Sigmoid colon (tissue), 6 donors: ENCODE measurements at regions not wholly inside any gene's neighbourhood (a gene's known extent, or its start where the extent isn't known, plus 50 kb on each side); places are given as distances from the start of the nearest gene placed in this dataset.
A peak's percentile ranks its signal among the peaks of the same experiment; 100 is the strongest.

ENCODE experiments used
- DNase-seq: peaks from one replicate; pipeline ENCODE4 v3.0.0-alpha.2; 2019
- H3K27ac ChIP-seq, 4 donors: fragments of 200-600 bp; sonication (generic); one replicate each; pipeline ENCODE4 v1.5.1; 2016 to 2019; ENCODE audit warnings: mild to moderate bottlenecking in 1 of 4
- H3K27me3 ChIP-seq, 3 donors: fragments of 200-600 bp; sonication (generic); one replicate each; pipeline ENCODE4 v1.5.1; 2019; ENCODE audit warnings: mild to moderate bottlenecking in 1 of 3
- H3K36me3 ChIP-seq, 4 donors: fragments of 200-600 bp; sonication (generic); one replicate each; pipeline ENCODE4 v1.5.1; 2016 to 2019
- H3K4me1 ChIP-seq, 4 donors: fragments of 200-600 bp; sonication (generic); one replicate each; pipeline ENCODE4 v1.5.1; 2017 to 2019
- H3K4me3 ChIP-seq, 4 donors: fragments of 200-600 bp; sonication (generic); one replicate each; pipeline ENCODE4 v1.5.1; 2017 to 2019; ENCODE audit warnings: mild to moderate bottlenecking in 2 of 4, moderate library complexity in 1 of 4
- H3K9me3 ChIP-seq, 4 donors: fragments of 200-600 bp in 3 of 4; sonication (generic) in 3 of 4; one replicate each; pipeline versions ENCODE4 v1.5.1 to v1.6.1; 2013 to 2019
- EP300 ChIP-seq, 4 donors: sonication (generic); formaldehyde crosslinking; IDR thresholded peaks; one replicate each; pipeline ENCODE4 v1.6.1; 2017; ENCODE audit warnings: antibody characterized with exemption in 4 of 4
- POLR2A ChIP-seq, 2 donors: fragments of 450-650 bp; IDR thresholded peaks; one replicate each; pipeline ENCODE4 v1.6.1; 2016; ENCODE audit warnings: antibody characterized with exemption in 2 of 2, mild to moderate bottlenecking in 2 of 2, moderate library complexity in 2 of 2
- POLR2AphosphoS5 ChIP-seq, 4 donors: sonication (generic); formaldehyde crosslinking; IDR thresholded peaks; one replicate each; pipeline ENCODE4 v1.6.1; 2017; ENCODE audit warnings: antibody characterized with exemption in 4 of 4
- WGBS, 2 donors: extraction: QIAGEN DNeasy Blood & Tissue Kit; methylation state at CpG; one replicate each; pipeline ENCODE4 v1.1.7; 2013; 5-methylcytosine and 5-hydroxymethylcytosine counted together
- intact Hi-C: fragments of 100-400 bp; cut with DNase I; formaldehyde crosslinking; loops from one replicate; pipeline ENCODE4 v1.15.1; 2023
- TF ChIP-seq, protein P1 (sequence below), 4 experiments: fragments of 450-650 bp in 3 of 4; fragments of 200-600 bp in 1 of 4; IDR thresholded peaks; one replicate each; pipeline ENCODE4 v1.5.1; 2016 to 2019; ENCODE audit warnings: antibody characterized with exemption in 4 of 4, mild to moderate bottlenecking in 3 of 4, moderate library complexity in 2 of 4
- donor health status: healthy with polysubstance abuse.
- donor health status: healthy.

DNA sequence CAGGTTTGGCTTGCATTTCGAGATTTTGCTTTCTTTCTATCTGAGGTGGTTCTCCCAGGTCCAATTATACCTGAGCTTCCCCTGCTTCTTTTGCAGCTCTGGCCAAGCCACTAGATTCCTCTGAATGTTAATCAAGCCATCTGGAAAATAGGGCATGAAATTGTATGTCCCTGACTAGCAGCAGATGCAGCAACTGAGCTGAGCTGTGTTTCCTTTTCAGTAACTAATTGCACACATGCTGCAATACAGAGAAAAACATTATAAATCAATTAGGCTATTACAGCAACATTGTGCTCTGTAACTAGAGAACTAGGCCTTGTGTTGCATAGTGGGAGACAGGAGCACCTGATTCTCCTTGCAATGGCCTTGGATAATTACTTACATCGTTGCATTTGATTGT lies 408.3 kb downstream of the ETS1 start:
- Histone ChIP-seq H3K9me3 (no peaks in the 10 kb centered on the region), H3K4me3 (no peak overlapping the region), H3K4me1 (no peaks in the 10 kb centered on the region), H3K36me3 (no peaks in the 10 kb centered on the region), H3K27ac (no peak overlapping the region), H3K27me3 (no peaks in the 10 kb centered on the region)
- no peak for DNase-seq
- intact Hi-C loops, result no loop called here
- TF ChIP-seq POLR2A (IDR thresholded peaks at IDR 0.05), result no peak
- TF ChIP-seq, protein P1, sequence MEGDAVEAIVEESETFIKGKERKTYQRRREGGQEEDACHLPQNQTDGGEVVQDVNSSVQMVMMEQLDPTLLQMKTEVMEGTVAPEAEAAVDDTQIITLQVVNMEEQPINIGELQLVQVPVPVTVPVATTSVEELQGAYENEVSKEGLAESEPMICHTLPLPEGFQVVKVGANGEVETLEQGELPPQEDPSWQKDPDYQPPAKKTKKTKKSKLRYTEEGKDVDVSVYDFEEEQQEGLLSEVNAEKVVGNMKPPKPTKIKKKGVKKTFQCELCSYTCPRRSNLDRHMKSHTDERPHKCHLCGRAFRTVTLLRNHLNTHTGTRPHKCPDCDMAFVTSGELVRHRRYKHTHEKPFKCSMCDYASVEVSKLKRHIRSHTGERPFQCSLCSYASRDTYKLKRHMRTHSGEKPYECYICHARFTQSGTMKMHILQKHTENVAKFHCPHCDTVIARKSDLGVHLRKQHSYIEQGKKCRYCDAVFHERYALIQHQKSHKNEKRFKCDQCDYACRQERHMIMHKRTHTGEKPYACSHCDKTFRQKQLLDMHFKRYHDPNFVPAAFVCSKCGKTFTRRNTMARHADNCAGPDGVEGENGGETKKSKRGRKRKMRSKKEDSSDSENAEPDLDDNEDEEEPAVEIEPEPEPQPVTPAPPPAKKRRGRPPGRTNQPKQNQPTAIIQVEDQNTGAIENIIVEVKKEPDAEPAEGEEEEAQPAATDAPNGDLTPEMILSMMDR (IDR thresholded peaks at IDR 0.05), result no peak
- TF ChIP-seq EP300 (IDR thresholded peaks at IDR 0.05), result no peak
- no peak for TF ChIP-seq POLR2AphosphoS5 (IDR thresholded peaks at IDR 0.05)
- 57 to 78% methylated on average over 2 of the region's 2 CpGs for WGBS, 2 donors

DNA sequence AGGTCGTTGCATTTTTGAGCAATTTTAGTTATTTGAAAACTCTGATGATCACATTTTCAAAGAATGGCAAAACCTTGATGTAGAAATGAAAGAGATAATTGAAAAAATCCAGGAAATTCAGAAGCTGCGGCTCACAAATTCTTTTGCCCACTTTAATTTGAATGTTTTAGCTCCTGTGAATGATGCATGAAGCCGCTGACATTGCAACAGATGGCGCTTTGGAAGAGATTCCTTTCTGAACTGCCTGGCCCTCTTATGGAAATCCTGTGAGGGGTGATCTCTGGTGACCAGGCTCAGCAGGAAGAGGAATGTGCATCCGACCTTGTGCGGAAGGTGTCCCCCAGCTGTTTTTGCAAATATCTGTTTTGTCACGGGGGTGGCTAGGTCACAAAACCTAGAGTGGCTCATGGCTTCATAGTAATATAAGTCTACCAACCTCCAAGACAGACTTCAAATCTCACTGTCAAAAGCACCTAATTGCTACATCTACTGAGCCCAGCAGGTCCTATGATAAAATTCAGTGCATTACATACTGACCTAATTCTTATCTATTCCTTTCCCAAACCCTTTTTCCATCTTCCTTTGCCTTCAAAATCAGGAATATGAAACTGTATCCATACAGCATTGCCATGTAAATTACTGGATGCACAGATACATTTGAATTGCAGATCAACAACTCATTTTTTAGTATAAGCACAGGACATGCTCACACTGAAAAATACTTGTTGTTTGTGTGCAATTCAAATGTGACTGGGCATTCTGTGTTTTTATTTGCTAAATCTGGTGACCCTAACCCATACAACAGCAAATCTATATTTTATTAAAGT lies 412.7 kb downstream of the ETS1 start:
- Histone ChIP-seq H3K4me1 (no peaks in the 10 kb centered on the region), H3K9me3 (no peaks in the 10 kb centered on the region), H3K27ac (no peak overlapping the region), H3K36me3 (no peaks in the 10 kb centered on the region), H3K4me3 (no peak overlapping the region), H3K27me3 (no peaks in the 10 kb centered on the region)
- TF ChIP-seq, protein P1 (IDR thresholded peaks at IDR 0.05), result no peak
- TF ChIP-seq EP300 (IDR thresholded peaks at IDR 0.05) (no peak), POLR2A (IDR thresholded peaks at IDR 0.05) (no peak), POLR2AphosphoS5 (IDR thresholded peaks at IDR 0.05) (no peak)
- no peak for DNase-seq
- intact Hi-C loops, result loop anchor here (5.0 kb wide), 1 partner anchor 113 kb away; no protein-coding TSS in a partner anchor
- 83 to 89% methylated on average over 7 of the region's 7 CpGs for WGBS, 2 donors

DNA sequence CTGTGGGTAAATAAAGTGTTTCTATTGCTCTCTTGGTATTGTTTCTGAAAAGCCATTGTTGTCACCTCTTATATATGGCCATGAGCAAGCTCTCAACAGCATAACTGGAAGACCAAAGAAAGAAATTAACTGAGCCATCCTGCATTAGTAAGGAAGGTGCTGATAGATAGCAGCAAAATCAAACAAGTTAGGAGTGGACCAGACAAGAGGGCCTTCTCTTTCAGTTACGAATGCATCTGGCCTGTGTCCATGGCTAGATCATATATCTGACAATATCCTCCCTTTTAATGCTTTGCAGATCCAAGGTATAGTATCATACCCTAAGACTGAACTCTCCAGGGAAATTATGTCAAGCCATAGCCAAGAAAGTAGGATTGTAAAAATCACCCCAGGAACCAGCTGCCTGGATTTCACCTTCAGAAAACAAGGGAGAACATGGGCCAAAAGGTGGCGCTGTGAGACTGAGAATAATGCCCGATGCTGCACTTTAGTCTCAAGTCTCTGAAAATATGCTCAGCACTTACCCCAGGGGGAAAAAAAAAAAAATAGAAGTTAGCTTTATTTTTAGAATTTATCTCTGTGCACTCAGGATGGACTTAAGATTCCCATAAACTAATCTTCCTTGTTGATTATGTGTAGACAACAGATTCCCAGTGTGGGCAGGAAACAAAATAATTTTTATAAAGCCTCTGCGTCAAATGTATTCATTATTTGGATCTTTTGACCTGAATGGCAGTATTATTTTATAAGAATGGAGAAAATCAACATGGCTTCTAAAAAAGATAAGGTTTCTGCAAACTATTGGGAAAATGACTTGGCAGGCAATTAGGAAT lies 415.1 kb downstream of the ETS1 start:
- TF ChIP-seq POLR2AphosphoS5 (IDR thresholded peaks at IDR 0.05) (no peak), POLR2A (IDR thresholded peaks at IDR 0.05) (no peak), EP300 (IDR thresholded peaks at IDR 0.05) (no peak)
- TF ChIP-seq, protein P1 (IDR thresholded peaks at IDR 0.05), result peak; percentile 60 to 70 (median 64)
- intact Hi-C loops, result loop anchor here (1.0 to 5.0 kb wide), 3 partner anchors 115 to 659 kb away; no protein-coding TSS in a partner anchor
- Histone ChIP-seq H3K27ac (no peak overlapping the region), H3K27me3 (no peaks in the 10 kb centered on the region), H3K36me3 (no peaks in the 10 kb centered on the region), H3K4me3 (no peak overlapping the region), H3K4me1 (no peaks in the 10 kb centered on the region), H3K9me3 (no peaks in the 10 kb centered on the region)
- DNase-seq, result peak; percentile 86
- WGBS, 2 donors, result 36 to 45% methylated on average over 4 of the region's 4 CpGs

DNA sequence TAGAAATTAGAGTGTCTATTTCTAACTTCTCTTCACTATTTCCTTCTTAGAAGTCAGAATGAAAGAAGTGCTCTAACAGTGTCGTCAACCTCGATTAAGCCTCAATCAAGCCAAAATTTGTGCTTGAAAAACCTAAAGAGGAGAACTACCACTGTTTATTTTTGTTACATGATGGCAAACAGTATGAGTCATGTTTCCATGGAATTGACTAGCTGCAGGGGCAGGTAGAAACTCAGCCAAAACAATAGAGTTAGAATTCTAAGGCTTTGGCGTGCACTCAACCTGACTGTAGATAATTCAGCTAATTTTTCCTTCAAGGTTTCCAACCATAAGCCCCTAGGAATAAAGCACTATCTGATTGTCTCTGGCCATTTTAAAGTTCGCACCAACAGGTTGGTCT lies 415.9 kb downstream of the ETS1 start:
- no peaks in the 10 kb centered on the region for H3K9me3 ChIP-seq
- no peaks in the 10 kb centered on the region for H3K36me3 ChIP-seq
- no peaks in the 10 kb centered on the region for H3K4me1 ChIP-seq
- no peaks in the 10 kb centered on the region for H3K27me3 ChIP-seq
- 62 to 82% methylated on average over 4 of the region's 4 CpGs for WGBS, 2 donors
- no peak for DNase-seq
- H3K27ac ChIP-seq, result no peak overlapping the region
- H3K4me3 ChIP-seq, result no peak overlapping the region
- TF ChIP-seq POLR2AphosphoS5 (IDR thresholded peaks at IDR 0.05), result no peak
- no peak for TF ChIP-seq POLR2A (IDR thresholded peaks at IDR 0.05)
- TF ChIP-seq, protein P1 (IDR thresholded peaks at IDR 0.05), result no peak
- TF ChIP-seq EP300 (IDR thresholded peaks at IDR 0.05), result no peak
- intact Hi-C loops, result loop anchor here (5.0 kb wide), 1 partner anchor 116 kb away; no protein-coding TSS in a partner anchor
